Heart left ventricle (tissue), 13 donors: ENCODE measurements at regions not wholly inside any gene's neighbourhood (a gene's known extent, or its start where the extent isn't known, plus 50 kb on each side); places are given as distances from the start of the nearest gene placed in this dataset.

ENCODE experiments used
- CTCF ChIP-seq, 12 donors: fragments of 200-600 bp; sonication (generic) in 4 of 12; IDR thresholded peaks; one replicate each; pipeline versions ENCODE4 v1.5.0 to v1.8.0; 2018 to 2022; ENCODE audit warnings: antibody characterized with exemption in 12 of 12, mild to moderate bottlenecking in 5 of 12
- POLR2A ChIP-seq, 2 donors: fragments of 450-650 bp; IDR thresholded peaks; one replicate each; pipeline ENCODE4 v1.6.1; 2017; ENCODE audit warnings: antibody characterized with exemption in 2 of 2, mild to moderate bottlenecking in 2 of 2, moderate library complexity in 2 of 2
- donor health status: ischemic (EF 13 %, LVEDD 7.1; RV severe dilation, severe dysfunction).
- donor health status: DM: no; HTN: yes; CAD: no.
- donor health status: DM: no; HTN: no; CAD: no.
- donor health status: ischemic (EF 25% LVEDD 6.9; RV normal size, moderate dysfunction).
- donor health status: ischemic (EF 25% LVEDD 5.7; RV mildly dilated, moderate dysfunction).
- donor health status: ischemic (EF 35%, LVEDD 5.7; RV mildly dilated, moderate dysfunction).
- donor health status: nonischemic (EF 11% LVEDD 7.7; RV severe dilation, severe dysfunction).
- donor health status: DM: yes; HTN: yes; CAD: no.
- donor health status: PGD.
- donor health status: ischemic (EF 29% LVEDD 5.4; RV normal size, mild dysfunction).
- donor health status: nonischemic (EF 23%, LVEDD 6.1; RV moderate dilation, normal function).

- TF ChIP-seq CTCF (IDR thresholded peaks at IDR 0.05) (no peak), POLR2A (IDR thresholded peaks at IDR 0.05) (no peak)
These were observed 103.4 kb upstream of the NUDT7 start for GRCh38 chr16:77618951-77619350.
